Thyroid gland (tissue), 4 donors: ENCODE measurements at regions not wholly inside any gene's neighbourhood (a gene's known extent, or its start where the extent isn't known, plus 50 kb on each side); places are given as distances from the start of the nearest gene placed in this dataset.

Experiments
- DNase-seq, 2 donors: peaks; one replicate each; pipeline ENCODE4 v3.0.0-alpha.2; 2019
- H3K27ac ChIP-seq, 3 donors: fragments of 200-600 bp; sonication (generic); 1 replicate in 2 of 3; 2 replicates in 1 of 3; pipeline ENCODE4 v1.5.1; 2016 to 2019; ENCODE audit warnings: mild to moderate bottlenecking in 1 of 3, moderate library complexity in 1 of 3
- H3K27me3 ChIP-seq: fragments of 200-600 bp; sonication (generic); one replicate; pipeline ENCODE4 v1.5.1; 2019
- H3K36me3 ChIP-seq, 2 donors: fragments of 200-600 bp; sonication (generic); one replicate each; pipeline ENCODE4 v1.5.1; 2016 to 2019
- H3K4me1 ChIP-seq, 2 donors: fragments of 200-600 bp; sonication (generic); one replicate each; pipeline ENCODE4 v1.5.1; 2017 to 2019
- H3K4me3 ChIP-seq, 3 donors: fragments of 200-600 bp; sonication (generic); replicated peaks in 1 of 3; 1 replicate in 2 of 3; 2 replicates in 1 of 3; pipeline ENCODE4 v1.5.1; 2016; ENCODE audit warnings: mild to moderate bottlenecking in 1 of 3
- H3K9me3 ChIP-seq: fragments of 200-600 bp; sonication (generic); one replicate; pipeline ENCODE4 v1.5.1; 2017
- POLR2A ChIP-seq, 2 donors: fragments of 450-650 bp; IDR thresholded peaks; one replicate each; pipeline ENCODE4 v1.6.1; 2017; ENCODE audit warnings: antibody characterized with exemption in 2 of 2, mild to moderate bottlenecking in 2 of 2, moderate library complexity in 1 of 2
- WGBS, 2 donors: methylation state at CpG; one replicate each; pipeline ENCODE4 v1.1.5; 2017; 5-methylcytosine and 5-hydroxymethylcytosine counted together
- intact Hi-C: fragments of 100-400 bp; cut with DNase I; formaldehyde crosslinking; loops from one replicate; pipeline ENCODE4 v1.15.1; 2023
- TF ChIP-seq, protein P1 (sequence below), 6 experiments: fragments of 200-600 bp in 3 of 6; fragments of 450-650 bp in 3 of 6; sonication (generic) in 3 of 6; IDR thresholded peaks; one replicate each; pipeline ENCODE4 v1.5.1; 2016 to 2019; ENCODE audit warnings: antibody characterized with exemption in 6 of 6, mild to moderate bottlenecking in 2 of 6, inconsistent platforms in 1 of 6, moderate library complexity in 1 of 6

DNA sequence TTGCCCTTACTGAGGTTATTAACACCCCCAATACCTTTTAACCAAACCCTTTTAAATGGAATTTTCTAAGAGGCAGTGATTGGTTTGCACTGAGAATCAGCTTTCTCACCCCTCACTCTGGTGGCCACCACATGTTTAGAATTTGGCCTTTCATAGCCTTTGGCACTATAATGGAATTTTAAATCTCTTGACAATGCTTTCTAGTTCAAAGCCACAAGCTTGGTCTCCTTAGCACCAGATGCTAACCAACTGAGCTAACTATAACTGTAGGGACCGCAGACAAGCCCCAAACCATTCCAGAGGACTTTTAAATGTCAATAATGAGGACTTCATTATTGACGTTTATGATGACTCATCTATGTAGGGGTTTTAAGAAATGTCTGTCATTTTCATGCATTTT is 238.7 kb upstream of the SNX7 start:
- Histone ChIP-seq H3K4me3 (no peak overlapping the region), H3K4me1 (no peaks in the 10 kb centered on the region), H3K27me3 (no peaks in the 10 kb centered on the region), H3K9me3 (no peaks in the 10 kb centered on the region), H3K36me3 (no peaks in the 10 kb centered on the region), H3K27ac (no peak overlapping the region)
- no peak for TF ChIP-seq POLR2A (IDR thresholded peaks at IDR 0.05)
- no peak for DNase-seq
- intact Hi-C loops: no loop called here
- WGBS, 2 donors: 84 to 91% methylated on average over 2 of the region's 2 CpGs

DNA sequence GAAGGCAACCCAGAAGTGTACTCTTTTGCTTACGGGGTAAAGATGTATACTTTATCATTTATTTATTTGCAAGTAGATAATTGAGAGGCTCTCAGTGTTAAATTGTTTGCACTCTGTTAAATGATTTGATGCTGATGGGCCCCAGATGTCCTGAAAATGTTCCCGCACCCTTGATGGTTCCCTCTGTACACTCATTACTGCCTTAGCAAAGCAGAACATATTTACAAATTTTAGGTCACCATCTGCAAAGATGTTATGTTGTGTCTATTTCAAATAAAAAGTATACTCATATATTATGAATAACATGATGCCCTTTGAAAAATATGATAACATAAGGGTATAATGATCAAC is 240.5 kb upstream of the SNX7 start:
- Histone ChIP-seq H3K4me3 (no peak overlapping the region), H3K4me1 (no peaks in the 10 kb centered on the region), H3K27me3 (no peaks in the 10 kb centered on the region), H3K9me3 (no peaks in the 10 kb centered on the region), H3K36me3 (no peaks in the 10 kb centered on the region), H3K27ac (no peak overlapping the region)
- 86 to 87% methylated on average over 2 of the region's 2 CpGs for WGBS, 2 donors
- intact Hi-C loops: no loop called here
- TF ChIP-seq, protein P1, sequence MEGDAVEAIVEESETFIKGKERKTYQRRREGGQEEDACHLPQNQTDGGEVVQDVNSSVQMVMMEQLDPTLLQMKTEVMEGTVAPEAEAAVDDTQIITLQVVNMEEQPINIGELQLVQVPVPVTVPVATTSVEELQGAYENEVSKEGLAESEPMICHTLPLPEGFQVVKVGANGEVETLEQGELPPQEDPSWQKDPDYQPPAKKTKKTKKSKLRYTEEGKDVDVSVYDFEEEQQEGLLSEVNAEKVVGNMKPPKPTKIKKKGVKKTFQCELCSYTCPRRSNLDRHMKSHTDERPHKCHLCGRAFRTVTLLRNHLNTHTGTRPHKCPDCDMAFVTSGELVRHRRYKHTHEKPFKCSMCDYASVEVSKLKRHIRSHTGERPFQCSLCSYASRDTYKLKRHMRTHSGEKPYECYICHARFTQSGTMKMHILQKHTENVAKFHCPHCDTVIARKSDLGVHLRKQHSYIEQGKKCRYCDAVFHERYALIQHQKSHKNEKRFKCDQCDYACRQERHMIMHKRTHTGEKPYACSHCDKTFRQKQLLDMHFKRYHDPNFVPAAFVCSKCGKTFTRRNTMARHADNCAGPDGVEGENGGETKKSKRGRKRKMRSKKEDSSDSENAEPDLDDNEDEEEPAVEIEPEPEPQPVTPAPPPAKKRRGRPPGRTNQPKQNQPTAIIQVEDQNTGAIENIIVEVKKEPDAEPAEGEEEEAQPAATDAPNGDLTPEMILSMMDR (IDR thresholded peaks at IDR 0.05): no peak
- TF ChIP-seq POLR2A (IDR thresholded peaks at IDR 0.05): no peak
- no peak for DNase-seq

DNA sequence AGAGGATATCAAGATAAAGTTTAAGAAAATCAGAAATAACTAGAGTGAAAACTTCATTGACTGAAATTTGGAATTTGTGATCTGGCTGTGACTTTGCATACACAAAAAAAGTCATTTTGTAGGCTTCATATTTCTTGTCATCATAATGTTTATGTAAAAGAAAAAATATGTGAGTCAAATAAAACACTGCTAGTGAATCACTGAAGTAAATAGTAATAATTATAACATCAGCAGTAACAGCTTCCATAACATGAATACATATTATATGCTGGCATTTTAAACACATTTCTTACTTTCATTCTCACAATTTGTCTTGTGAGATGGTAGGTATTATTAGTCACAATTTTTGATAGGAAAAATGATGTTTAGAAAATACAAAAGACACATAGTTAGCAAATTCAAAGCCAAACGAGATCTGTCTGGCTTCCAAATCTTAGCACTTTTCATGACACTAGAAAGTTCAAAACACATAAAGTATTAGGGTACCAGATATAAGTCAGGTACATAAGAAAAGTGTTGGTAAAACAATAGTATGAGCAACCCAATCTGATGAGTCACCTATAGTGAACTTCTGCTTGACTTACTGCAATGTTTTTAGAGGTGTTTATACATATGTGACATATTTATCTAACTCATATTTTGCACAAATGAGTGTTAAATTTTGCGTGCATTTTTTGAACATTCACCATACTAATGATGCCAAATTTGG is 241.0 kb upstream of the SNX7 start:
- H3K27me3 ChIP-seq: no peaks in the 10 kb centered on the region
- no peaks in the 10 kb centered on the region for H3K9me3 ChIP-seq
- H3K36me3 ChIP-seq: no peaks in the 10 kb centered on the region
- H3K4me3 ChIP-seq: no peak overlapping the region
- no peak overlapping the region for H3K27ac ChIP-seq
- intact Hi-C loops: no loop called here
- WGBS, 2 donors: 26 to 44% methylated on average over 2 of the region's 2 CpGs
- DNase-seq: no peak
- H3K4me1 ChIP-seq: no peaks in the 10 kb centered on the region
- TF ChIP-seq, protein P1 (IDR thresholded peaks at IDR 0.05): no peak
- no peak for TF ChIP-seq POLR2A (IDR thresholded peaks at IDR 0.05)

DNA sequence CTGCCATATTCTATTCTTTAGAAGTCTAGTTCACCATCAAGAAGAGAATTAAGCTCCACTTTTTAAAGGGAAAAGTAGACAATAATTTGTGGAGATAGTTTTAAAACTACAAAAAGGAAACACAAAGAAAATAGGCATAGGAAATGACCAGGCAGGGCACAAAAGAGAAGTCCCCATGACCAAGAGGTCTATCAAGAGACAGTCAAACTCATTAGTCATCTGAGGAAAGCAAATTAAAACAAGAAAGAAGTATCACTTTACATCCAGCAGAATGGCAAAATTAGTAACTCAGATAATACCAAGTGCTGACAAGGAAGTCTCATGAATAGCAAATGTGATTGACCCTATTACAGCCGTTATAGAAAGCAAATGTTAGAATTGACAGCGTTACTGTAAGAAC is 243.7 kb upstream of the SNX7 start:
- DNase-seq: no peak
- TF ChIP-seq, protein P1 (IDR thresholded peaks at IDR 0.05): no peak
- TF ChIP-seq POLR2A (IDR thresholded peaks at IDR 0.05): no peak
- 93 to 98% methylated on average over 2 of the region's 2 CpGs for WGBS, 2 donors
- H3K27ac ChIP-seq: no peak overlapping the region
- H3K4me3 ChIP-seq: no peak overlapping the region
- H3K36me3 ChIP-seq: no peaks in the 10 kb centered on the region
- H3K9me3 ChIP-seq: no peaks in the 10 kb centered on the region
- intact Hi-C loops: no loop called here
- H3K27me3 ChIP-seq: no peaks in the 10 kb centered on the region
- H3K4me1 ChIP-seq: no peaks in the 10 kb centered on the region

DNA sequence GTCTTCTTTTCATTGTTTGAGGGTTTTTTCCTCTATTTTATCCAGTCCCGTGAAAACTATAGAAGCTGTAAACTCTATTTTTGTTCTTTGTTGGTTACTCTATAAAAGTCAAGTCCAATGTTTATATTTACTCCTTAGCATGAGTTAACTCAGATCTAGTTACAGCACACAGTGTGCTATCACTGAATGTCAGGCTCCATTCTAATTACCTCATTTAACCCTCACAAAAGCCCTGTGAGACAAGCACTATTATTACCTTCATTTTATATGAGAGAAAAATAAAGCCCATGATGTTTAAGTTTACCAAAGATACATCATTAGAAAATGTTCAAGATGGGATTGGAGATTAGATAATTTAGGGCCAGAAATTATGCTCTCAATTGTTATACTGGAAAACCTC is 251.4 kb upstream of the SNX7 start:
- Histone ChIP-seq H3K27me3 (no peaks in the 10 kb centered on the region), H3K27ac (no peak overlapping the region), H3K4me1 (no peaks in the 10 kb centered on the region), H3K4me3 (no peak overlapping the region), H3K9me3 (no peaks in the 10 kb centered on the region), H3K36me3 (no peaks in the 10 kb centered on the region)
- TF ChIP-seq, protein P1 (IDR thresholded peaks at IDR 0.05): no peak
- TF ChIP-seq POLR2A (IDR thresholded peaks at IDR 0.05): no peak
- DNase-seq: no peak
- intact Hi-C loops: no loop called here
- 91 to 93% methylated on average over 1 of the region's 1 CpG for whole genome bisulfite sequencing, 2 donors
